ENCODE measurements at regions not wholly inside any gene's neighbourhood (a gene's known extent, or its start where the extent isn't known, plus 50 kb on each side); places are given as distances from the start of the nearest gene placed in this dataset.
A peak's percentile ranks its signal among the peaks of the same experiment; 100 is the strongest.
"Not testable (repeated sequence)": the region's sequence is repeated elsewhere in the genome, so short reads cannot be mapped to it uniquely, and the experiment has no call there.

DNA sequence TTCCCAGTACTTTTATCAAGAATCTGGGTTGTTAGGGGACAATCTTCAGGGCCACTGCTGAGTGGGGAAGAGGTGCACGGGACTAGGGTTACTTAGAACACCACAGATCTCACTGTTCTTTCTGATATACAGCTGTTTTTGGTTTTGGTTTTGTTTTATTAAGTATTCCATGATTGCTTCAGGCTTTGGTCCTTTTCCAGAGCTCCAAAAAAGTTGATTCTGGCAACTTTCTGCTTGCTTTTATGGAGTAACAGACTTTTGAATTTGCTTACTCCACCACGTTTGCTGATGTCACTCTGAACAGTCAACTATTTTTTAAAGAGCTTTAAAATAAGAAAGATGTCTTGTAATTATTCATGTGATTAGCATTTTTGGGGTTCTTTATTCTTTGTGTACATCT lies 368.1 kb upstream of the FOXG1 start:
- no peak for DNase-seq

DNA sequence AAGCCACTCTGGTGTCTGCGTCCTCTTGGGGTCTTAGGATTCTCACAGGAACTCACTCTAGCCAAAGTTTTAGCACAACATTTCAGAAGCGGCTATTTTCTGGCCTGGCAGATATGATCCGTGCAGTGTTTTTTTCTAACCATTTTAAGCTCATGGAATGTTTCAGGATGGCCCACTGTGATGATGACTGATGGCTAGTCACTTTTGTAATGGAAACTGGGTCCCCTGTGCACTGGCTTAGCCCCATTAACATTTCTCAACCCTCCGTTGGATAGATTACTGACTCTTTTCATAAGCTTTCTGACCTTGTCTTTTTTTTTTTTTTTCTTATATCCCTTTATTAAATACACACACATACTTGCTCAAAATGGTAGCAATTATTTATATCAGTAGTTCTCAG lies 364.9 kb upstream of the FOXG1 start:
- DNase-seq, result not testable (repeated sequence)

DNA sequence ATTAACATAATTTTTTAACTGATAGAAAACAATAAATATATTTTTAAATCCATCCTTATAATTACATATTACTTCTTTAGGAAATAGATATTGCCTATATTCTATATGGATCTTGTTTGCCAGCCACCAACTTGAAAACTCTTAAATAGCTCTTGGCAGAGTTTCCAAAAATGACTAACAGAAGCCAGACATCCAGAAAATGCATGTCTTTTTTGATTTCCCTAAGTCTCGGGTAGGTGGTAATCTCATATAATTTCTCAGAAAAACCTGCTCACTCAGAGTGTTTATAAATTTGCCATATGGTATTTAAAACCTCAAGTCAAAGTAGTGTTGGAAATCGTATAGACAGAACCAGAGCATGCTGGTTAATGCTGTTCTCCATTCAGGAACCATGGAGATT lies 360.4 kb upstream of the FOXG1 start:
- DNase-seq, result peak; percentile 12

DNA sequence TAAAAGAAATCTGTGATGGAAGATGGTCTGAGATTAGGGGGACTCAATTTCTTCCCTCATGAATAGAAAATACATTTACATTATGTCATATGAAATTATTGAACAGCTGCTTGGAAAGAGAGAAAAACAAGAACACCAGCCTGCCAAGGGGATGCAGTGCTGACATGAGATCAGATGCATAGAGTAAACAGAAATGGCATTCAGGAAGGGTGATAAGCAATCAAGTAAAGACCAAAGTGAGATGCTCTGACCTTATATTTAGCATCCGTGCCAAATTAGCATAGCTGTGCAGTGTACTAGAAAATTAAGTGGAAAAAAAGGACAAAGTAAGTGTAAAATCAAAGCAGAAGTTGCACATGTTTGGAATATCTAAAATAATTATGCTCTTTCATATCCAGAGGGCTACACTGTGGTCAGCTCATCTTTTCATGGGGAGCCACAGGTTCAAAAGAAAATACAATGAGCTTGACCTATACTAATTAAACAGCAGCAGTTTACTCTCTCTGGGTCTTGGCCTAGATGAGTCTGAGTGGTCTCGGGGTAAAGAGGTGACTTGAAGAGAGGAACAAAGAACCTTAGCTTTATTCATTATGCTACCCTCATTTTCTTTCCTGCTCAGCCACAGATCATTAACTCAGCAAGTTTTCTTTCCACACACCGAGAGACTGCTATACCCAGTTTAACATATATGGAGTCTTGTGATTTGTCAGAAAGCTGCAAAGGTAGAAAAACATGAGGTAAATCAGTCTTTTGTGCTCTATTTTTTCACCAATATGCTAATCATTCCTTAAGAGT lies 359.4 kb upstream of the FOXG1 start:
- DNase-seq, result no peak

DNA sequence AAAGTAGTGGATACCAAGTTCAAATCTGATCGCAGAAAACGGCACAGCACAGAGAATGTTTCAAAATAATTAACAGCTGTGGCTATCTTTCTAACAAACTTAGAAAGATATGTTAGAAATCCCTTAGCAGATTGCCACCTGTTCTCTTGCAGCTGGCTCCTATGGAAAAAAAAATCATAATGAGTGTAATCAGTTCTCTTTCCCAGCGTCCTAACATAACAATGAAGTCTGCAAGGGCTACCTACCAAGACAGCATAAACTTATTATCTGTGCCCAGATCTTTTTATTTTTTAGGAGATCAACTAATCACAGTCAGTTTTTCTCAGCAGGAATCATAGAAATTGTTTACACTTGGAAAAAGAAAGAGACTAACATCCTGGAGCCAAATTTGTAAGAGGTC lies 358.6 kb upstream of the FOXG1 start:
- no peak for DNase-seq

DNA sequence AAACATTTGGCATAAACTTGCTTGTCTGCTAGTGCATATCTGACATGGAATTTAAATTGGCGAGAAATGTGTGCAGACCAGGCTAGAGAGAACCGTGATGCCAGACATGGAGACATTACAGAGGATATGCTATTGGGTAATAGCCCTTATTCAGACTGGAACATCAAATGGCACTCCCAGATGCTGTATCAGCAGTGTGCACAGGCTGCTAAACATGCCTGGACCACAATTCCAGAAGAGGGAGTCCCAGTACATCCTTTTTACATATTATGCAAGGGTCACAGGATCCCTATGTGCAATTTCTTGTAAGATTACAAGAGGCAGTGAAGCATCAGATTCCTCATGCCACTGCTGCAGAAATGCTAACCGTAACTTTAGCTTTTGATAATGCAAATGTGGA lies 354.5 kb upstream of the FOXG1 start:
- peak; percentile 5 for DNase-seq

DNA sequence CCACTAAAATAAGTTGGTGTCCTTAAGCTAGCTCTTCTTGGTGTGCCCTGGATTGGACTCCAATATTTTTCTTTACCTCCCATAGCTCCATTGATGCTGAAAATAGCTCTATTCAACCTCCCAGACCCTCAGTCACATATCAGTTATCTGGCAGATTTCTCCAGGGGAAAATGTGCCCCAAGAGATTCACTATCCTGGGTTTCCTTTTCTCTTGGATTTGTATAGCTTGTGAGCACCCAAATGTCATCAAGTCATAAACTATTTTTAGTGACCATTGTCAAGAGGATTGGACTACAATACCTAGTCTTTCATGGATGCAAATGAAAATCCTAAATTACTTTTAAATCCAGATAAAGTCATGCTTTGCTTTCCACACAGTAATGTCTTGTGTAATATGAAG lies 339.6 kb upstream of the FOXG1 start:
- no peak for DNase-seq

DNA sequence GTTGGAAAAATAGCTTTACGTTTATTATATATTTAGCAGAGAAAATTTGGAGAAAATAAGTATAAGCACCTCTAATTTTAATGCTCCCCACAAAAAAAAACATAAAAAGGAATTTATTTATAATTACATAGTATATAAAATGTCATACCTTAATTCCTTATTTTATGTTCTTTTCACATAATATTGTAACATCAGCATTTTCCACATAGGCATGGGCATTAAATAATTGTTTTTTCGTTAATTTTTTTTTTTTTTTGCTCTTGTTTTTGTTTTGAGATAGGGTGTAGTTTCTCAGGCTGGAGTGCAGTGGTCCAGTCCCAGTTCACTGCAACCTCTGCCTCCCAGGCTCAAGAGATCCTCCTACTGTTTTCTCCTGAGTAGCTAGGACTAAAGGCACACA lies 329.8 kb upstream of the FOXG1 start:
- DNase-seq, result no peak

DNA sequence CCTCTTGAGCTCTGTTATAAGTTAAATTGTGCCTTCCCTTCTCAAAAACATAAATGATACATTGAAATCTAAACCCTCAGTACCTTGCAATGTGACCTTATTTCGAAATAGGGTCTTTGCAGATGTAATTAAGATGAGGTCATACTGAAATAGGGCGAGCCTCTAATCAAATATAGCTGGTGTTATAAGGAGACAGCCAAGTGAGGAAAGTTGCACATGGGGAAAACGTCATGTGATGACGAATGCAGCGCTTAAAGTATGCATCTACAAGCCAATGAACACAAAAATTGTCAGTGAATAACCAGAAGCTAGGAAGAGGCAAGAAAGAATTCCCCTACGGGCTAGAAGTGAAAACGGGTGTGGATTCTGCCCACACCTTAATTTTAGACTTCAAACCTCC lies 305.2 kb upstream of the FOXG1 start:
- peak; percentile 9 for DNase-seq

DNA sequence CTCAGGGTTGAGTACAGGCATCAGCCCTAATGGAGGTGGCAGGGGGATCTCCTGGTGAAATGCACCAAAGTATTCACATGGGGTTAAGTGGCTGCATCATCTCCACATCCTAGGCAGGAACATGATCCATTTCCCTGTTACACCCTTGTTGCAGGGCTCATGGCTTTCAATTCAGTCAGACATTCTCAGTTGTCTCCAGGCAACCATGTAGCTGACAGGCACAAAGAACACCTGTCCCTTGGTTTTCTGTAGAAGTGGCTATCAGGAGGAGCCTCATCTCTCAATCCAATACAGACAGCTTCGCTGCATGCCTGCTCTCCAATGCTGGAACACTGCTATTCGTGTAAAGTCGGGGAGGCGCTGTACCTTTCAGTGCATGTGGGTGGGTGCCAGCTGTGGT lies 299.0 kb upstream of the FOXG1 start:
- no peak for DNase-seq

DNA sequence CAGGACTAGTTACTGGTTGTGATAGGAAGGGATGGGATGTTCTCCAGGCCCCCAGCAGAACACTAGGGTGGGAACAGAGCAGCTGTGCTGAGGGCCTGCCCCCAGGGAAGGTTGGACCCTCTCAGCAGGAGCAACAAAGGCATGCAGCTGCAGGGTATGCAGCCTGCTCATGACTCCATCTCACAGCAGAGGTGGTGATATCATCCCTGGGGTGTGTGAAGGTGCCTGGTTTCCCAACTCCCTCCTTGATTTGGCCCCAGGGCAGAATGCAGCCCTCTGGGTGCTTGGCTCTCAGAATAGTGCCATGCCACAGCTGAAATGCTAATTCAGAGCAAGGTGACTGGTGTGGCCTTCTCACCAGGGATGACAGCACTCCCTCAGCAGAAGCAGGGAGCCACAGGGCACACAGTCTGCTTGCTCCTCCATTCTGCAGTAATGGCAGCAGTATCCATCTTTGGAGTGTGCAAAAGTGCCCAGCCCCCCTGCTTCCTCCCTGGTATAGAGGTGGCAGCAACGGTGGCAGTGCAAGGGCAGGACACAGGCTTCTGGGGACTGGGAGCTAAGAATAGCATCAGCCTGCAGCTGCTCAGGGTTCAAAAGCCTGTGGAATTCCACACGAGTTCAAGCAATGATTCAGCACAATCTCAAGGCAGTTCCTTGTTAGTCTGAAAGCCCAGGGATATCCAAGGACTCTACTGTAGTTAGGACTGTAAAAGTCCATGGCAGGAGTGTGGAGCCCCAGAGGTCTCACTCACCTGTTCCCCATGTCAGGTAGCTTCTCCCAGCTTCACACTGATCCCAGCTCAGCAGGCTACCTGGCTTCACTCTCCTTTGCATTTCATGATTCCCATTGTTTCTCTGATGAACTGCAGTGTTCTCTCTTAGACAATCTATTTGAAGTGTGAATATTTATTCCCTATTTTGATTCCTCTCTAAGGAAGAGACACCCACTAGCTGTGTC lies 298.1 kb upstream of the FOXG1 start:
- DNase-seq, result peak; percentile 3

DNA sequence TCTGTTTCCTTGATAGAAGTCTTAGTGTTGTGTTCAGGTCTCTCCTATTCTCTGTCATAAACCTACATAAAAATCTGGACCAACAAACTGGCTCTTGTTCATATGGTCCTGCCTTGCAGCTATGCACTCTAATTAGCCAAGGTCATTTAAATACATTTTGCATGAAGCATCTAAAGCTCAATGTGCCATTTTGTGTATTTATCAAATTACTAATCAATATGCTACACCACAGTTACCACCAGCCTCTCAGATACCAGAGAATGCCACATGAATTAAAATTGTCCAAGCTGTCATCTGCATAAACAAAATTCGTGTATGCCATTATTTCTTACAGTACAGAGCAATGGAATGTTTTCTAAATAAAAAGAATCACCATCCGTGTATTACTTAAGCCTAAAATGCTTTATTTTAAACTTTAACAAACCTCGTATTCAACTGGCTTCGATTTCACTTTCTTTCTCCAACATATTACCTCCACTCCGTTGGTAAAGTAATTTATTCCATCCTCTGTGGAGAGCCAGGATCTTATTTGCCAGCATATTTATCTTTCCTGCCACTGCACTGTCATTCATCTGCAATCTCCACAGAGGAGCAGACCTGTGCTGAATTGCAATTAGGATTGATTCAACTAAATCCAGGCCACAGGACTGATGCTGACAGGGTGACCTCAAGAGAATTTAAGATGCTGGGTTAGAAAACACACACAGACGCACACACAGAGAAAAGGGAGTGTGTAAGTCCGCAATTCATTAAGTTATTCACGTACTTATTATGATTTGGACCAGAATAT lies 284.1 kb upstream of the FOXG1 start:
- no peak for DNase-seq

DNA sequence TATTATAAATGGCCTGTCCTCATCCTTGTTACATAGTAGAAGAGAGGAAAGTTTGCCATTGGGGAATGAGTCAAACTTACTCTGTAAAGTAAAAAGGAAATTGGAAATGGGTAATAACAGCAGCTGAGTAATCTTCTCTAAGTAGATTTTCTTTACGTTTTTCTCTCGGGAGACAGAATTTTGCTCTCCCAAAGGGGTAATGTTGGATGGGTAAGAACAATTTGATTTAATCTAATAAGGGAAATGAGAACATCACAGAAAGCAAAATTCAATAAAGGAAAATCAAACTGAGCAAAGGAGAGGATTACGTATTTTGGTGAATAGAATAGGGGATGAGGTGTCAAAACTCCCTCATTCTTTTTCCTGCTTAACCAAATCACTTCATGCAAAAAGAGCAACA lies 283.1 kb upstream of the FOXG1 start:
- DNase-seq, result no peak

DNA sequence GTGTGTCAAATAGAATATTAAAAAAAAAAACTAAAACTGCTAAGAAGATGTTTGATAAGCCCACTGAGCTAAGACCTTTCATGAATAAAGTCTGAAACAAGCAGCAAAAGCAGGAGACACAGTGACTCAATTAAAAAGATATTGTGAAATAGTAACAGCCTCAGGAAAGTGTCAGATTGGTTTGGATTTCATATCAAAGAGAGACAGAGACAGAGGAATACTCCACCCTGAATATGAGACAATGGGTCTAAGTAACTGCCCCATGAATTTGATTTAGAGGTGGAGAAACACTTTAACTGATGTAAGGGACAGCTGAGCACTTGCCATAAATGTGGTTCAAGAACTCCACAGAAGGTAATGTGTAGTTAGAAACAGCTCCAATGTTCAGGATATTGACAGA lies 277.9 kb upstream of the FOXG1 start:
- no peak for DNase-seq

DNA sequence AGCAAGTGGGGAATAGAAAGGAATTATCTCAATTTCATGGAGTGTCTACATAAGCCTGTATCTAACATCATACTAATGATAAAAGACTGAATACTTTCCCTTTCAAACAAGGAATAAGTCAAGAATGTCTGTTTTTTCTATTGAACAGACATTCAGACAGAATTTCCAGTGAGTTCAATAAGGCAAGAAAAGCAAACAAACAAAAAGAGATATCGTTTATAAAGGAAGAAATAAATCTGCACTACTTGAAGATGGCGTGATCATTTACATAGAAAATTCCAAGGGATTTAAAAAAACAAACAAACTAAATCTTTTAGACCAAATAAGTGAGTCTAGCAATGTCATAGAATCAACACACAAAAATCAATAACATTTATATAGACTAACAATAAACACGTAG lies 273.1 kb upstream of the FOXG1 start:
- no peak for DNase-seq

DNA sequence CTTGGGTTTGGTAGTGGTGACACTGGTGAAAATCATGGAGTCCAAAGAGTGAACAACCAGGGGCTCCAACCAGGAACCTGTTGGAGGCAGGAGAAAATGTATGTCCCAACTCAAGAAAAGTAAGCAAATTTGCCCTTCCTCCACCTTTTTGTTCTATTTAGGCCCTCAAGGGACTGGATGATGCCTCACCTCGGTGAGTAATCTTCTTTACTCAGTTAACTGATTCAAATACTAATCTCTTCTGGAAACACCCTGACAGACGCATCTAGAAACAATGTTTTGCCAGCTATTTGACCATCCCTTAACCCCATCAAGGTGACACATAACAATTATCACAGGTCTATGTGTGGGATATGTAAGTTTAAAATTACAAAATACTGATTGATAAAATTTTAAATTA lies 272.4 kb upstream of the FOXG1 start:
- peak; percentile 17 for DNase-seq

DNA sequence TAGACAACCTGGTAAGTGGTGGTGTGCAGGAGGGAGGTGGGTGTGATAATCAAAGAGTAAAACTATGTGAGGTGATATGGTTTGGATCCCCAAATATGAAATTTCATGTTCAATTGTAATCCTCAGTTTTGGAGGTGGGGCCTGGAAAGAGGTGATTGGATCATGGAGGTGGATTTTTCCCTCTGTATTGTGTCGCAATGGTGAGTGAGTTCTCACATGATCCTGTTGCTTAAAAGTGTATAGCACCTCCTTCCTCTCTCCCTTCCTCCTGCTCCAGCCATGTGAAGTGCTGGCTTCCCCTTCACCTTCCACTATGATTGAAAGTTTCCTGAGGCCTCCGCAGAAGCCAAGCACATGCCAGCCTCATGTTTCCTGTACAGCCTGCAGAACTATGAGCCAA lies 270.2 kb upstream of the FOXG1 start:
- no peak for DNase-seq

DNA sequence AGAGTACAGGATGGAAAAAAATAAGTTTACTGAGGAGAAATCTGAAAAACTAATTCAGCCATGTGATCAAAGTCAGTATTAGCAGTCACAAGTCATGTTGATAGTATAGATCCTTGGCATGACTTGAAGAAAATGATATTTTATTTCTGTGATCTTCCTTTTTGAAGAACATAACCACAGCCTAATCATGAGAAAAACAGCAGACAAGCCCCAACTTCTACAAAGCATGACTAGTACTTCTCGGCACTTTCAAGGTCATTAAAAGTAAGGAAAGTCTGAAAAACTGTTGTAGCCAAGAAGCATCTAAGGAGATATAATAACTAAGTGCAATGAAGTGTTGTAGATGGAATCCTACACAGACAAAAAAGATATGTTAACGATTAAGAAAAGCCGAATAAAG lies 264.1 kb upstream of the FOXG1 start:
- DNase-seq, result no peak

DNA sequence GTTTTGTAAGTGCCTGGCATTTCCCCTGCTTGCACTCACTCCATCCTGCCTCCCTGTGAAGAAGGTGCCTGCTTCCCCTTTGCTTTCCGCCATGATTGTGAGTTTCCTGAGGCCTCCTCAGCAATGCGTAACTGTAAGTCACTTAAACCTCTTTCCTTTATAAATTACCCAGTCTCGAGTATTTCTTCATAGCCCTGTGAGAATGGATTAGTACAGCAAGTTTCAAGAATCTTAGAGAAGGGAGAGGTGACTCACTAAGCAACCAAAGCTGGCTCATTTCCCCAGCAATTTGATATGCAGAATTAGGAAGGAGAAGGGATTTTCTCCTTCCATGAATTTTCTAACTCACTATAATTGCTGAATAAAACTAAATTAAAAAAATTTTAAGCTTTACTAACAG lies 251.0 kb upstream of the FOXG1 start:
- DNase-seq, result peak; percentile 90

DNA sequence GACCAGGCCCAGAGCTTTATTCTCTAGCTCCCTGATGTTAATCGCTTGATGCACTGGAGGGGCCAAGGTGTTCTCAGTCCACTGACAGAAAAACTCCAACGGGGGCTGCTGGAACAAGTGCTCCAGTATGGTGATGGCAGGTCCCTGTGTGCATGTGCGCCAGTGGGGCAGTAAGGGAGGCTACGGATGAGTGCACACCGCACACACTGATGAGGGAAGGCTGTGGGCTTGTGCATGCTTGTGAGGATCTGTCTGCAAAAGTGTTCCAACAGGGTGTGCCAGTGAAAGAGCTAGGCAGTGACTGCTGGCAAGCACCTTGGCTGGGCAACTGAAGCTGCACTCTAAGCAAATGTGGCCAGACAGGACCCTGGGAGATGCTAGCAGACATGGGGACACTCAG lies 229.7 kb upstream of the FOXG1 start:
- no peak for DNase-seq

DNA sequence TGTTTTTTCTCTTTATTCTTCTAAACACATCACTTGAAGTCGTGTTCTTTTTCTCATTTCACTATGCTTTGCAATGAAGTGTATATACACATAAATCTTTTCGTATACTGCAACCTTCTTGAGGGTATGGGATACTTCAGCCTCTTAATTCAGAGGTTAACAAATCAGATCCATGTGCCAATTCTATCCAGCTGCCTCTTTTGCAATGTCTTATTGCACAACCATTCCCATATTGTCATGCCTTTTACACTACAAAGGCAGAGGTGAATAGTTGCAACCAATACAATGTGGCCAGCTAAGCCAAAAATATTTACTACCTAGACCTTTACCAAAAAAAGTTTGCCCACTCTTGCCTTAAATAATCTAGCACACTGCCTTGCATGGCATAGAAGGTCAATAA lies 224.5 kb upstream of the FOXG1 start:
- DNase-seq, result no peak

DNA sequence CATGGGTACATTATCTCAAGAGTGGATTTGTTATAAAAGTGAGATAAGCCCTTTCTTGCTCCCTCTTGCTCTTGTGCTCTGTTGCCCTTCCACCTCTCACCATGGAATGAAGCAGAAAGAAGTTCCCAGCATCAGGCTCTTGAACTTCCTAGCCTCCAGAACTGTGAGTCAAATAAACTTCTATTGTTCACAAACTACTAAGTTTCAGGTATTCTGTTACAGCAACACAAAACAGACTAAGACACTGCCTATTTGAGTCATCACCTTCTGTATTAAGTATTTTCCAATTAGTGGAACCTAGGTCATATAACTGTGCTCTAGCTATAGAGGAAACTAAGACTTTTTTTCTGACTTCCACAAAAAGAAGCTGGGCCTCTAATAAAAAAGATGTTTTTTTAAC lies 201.2 kb upstream of the FOXG1 start:
- no peak for DNase-seq

DNA sequence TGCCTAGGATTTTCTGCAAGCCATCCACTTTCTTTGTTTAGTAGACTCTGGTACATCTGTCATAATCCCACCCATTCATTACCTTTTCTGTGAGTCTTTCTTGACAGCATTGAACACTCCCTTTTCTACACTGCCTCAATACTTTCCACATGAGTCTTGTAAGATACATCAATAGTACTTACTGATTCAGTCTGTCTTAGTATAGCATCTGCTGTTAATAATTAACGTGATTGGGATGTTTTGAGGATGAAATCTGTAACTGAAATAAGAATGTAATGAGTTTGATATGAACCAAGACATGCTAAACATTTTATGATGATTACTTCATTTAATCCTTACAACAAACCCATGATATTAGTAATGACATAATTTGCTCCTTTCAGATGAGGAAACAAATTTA lies 196.2 kb upstream of the FOXG1 start:
- peak; percentile 70 for DNase-seq

All from fibroblast of skin of right biceps (primary cell).